ENCODE measurements at regions not wholly inside any gene's neighbourhood (a gene's known extent, or its start where the extent isn't known, plus 50 kb on each side); places are given as distances from the start of the nearest gene placed in this dataset.

- no peak overlapping the region for H3K4me3 ChIP-seq (ENCODE audit: low read length, poor library complexity, severe bottlenecking)
- H3K9me3 ChIP-seq (ENCODE audit: insufficient read depth, low read depth, low read length), result no peaks in the 10 kb centered on the region
- no peaks in the 10 kb centered on the region for H3K9me2 ChIP-seq (replicated peaks; ENCODE audit: low read depth, low read length)
- no peaks in the 10 kb centered on the region for H3K27me3 ChIP-seq (ENCODE audit: insufficient read depth, low read length, poor library complexity, severe bottlenecking)
- no peaks in the 10 kb centered on the region for H3K4me1 ChIP-seq (ENCODE audit: insufficient read depth, low read length, poor library complexity, severe bottlenecking)
- no peak overlapping the region for H3K4me2 ChIP-seq (ENCODE audit: low read depth, low read length, poor library complexity, severe bottlenecking)
- TF ChIP-seq EZH2phosphoT487 (IDR thresholded peaks at IDR 0.05; ENCODE audit: borderline replicate concordance), result no peak
- TF ChIP-seq, protein P1, sequence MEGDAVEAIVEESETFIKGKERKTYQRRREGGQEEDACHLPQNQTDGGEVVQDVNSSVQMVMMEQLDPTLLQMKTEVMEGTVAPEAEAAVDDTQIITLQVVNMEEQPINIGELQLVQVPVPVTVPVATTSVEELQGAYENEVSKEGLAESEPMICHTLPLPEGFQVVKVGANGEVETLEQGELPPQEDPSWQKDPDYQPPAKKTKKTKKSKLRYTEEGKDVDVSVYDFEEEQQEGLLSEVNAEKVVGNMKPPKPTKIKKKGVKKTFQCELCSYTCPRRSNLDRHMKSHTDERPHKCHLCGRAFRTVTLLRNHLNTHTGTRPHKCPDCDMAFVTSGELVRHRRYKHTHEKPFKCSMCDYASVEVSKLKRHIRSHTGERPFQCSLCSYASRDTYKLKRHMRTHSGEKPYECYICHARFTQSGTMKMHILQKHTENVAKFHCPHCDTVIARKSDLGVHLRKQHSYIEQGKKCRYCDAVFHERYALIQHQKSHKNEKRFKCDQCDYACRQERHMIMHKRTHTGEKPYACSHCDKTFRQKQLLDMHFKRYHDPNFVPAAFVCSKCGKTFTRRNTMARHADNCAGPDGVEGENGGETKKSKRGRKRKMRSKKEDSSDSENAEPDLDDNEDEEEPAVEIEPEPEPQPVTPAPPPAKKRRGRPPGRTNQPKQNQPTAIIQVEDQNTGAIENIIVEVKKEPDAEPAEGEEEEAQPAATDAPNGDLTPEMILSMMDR (conservative IDR thresholded peaks at IDR 0.05; ENCODE audit: low read length), result no peak
- H3K79me2 ChIP-seq (ENCODE audit: insufficient read depth, low read length), result no peaks in the 10 kb centered on the region
- H3K9ac ChIP-seq (ENCODE audit: low read depth, low read length, poor library complexity, severe bottlenecking), result no peak overlapping the region
- no peaks in the 10 kb centered on the region for H3K36me3 ChIP-seq (ENCODE audit: insufficient read depth, low read length)
- H4K20me1 ChIP-seq (ENCODE audit: insufficient read depth, low read length, poor library complexity, severe bottlenecking), result no peaks in the 10 kb centered on the region
- no peak overlapping the region for H2AFZ ChIP-seq (ENCODE audit: low read length)
- no peaks in the 10 kb centered on the region for H3F3A ChIP-seq (ENCODE audit: low read depth)
These were observed 447.4 kb downstream of the C6orf118 start for GRCh38 chr6:164861967-164862366.

GRCh38 chr6:164859816-164860215 lies 449.6 kb downstream of the C6orf118 start:
- Histone ChIP-seq H3K9me3 (ENCODE audit: insufficient read depth, low read depth, low read length) (no peaks in the 10 kb centered on the region), H3K27me3 (ENCODE audit: insufficient read depth, low read length, poor library complexity, severe bottlenecking) (no peaks in the 10 kb centered on the region), H3K79me2 (ENCODE audit: insufficient read depth, low read length) (no peaks in the 10 kb centered on the region), H3K36me3 (ENCODE audit: insufficient read depth, low read length) (no peaks in the 10 kb centered on the region), H3K4me3 (ENCODE audit: low read length, poor library complexity, severe bottlenecking) (no peak overlapping the region), H3K9ac (ENCODE audit: low read depth, low read length, poor library complexity, severe bottlenecking) (no peak overlapping the region), H4K20me1 (ENCODE audit: insufficient read depth, low read length, poor library complexity, severe bottlenecking) (no peaks in the 10 kb centered on the region), H3K4me2 (ENCODE audit: low read depth, low read length, poor library complexity, severe bottlenecking) (no peak overlapping the region), H3F3A (ENCODE audit: low read depth) (no peaks in the 10 kb centered on the region), H3K9me2 (replicated peaks; ENCODE audit: low read depth, low read length) (no peaks in the 10 kb centered on the region), H2AFZ (ENCODE audit: low read length) (no peak overlapping the region), H3K4me1 (ENCODE audit: insufficient read depth, low read length, poor library complexity, severe bottlenecking) (no peaks in the 10 kb centered on the region)
- TF ChIP-seq EZH2phosphoT487 (IDR thresholded peaks at IDR 0.05; ENCODE audit: borderline replicate concordance), result no peak
- TF ChIP-seq, protein P1 (conservative IDR thresholded peaks at IDR 0.05; ENCODE audit: low read length), result no peak

- Histone ChIP-seq H3K9me3 (ENCODE audit: insufficient read depth, low read depth, low read length) (no peaks in the 10 kb centered on the region), H3K4me1 (ENCODE audit: insufficient read depth, low read length, poor library complexity, severe bottlenecking) (no peaks in the 10 kb centered on the region), H3K4me2 (ENCODE audit: low read depth, low read length, poor library complexity, severe bottlenecking) (no peak overlapping the region), H3K9ac (ENCODE audit: low read depth, low read length, poor library complexity, severe bottlenecking) (no peak overlapping the region), H3F3A (ENCODE audit: low read depth) (no peaks in the 10 kb centered on the region), H3K79me2 (ENCODE audit: insufficient read depth, low read length) (no peaks in the 10 kb centered on the region), H4K20me1 (ENCODE audit: insufficient read depth, low read length, poor library complexity, severe bottlenecking) (no peaks in the 10 kb centered on the region), H3K36me3 (ENCODE audit: insufficient read depth, low read length) (no peaks in the 10 kb centered on the region), H2AFZ (ENCODE audit: low read length) (no peak overlapping the region), H3K27me3 (ENCODE audit: insufficient read depth, low read length, poor library complexity, severe bottlenecking) (no peaks in the 10 kb centered on the region), H3K4me3 (ENCODE audit: low read length, poor library complexity, severe bottlenecking) (no peak overlapping the region), H3K9me2 (replicated peaks; ENCODE audit: low read depth, low read length) (no peaks in the 10 kb centered on the region)
- TF ChIP-seq, protein P1 (conservative IDR thresholded peaks at IDR 0.05; ENCODE audit: low read length), result no peak
These were observed 453.3 kb downstream of the C6orf118 start for GRCh38 chr6:164856138-164856537.
